CD14-positive monocyte (primary cell): ENCODE measurements at regions not wholly inside any gene's neighbourhood (a gene's known extent, or its start where the extent isn't known, plus 50 kb on each side); places are given as distances from the start of the nearest gene placed in this dataset.

ENCODE experiments used
- DNase-seq, 3 donors: peaks; one replicate each; pipeline ENCODE4 v3.0.0-alpha.2; 2011 to 2022
- H2AFZ ChIP-seq: 2 replicates; pipeline ENCODE4 v1.6.0; 2012; ENCODE audit warnings: mild to moderate bottlenecking, low read depth, low read length, inconsistent platforms; ENCODE audit not compliant: insufficient read depth, poor library complexity, severe bottlenecking
- H3K27ac ChIP-seq, 2 donors: 1 replicate in 1 of 2; 2 replicates in 1 of 2; pipeline ENCODE4 v1.5.1; 2012 to 2013; ENCODE audit warnings: low read length in 2 of 2, control low read depth in 1 of 2, inconsistent platforms in 1 of 2, low read depth in 1 of 2, mild to moderate bottlenecking in 1 of 2
- H3K27me3 ChIP-seq, 2 donors: one replicate each; pipeline versions ENCODE4 v1.6.0 to v1.6.1; 2011 to 2013; ENCODE audit warnings: low read length in 2 of 2; ENCODE audit not compliant: control insufficient read depth in 2 of 2, insufficient read depth in 2 of 2
- H3K36me3 ChIP-seq, 2 donors: replicated peaks in 1 of 2; 1 replicate in 1 of 2; 2 replicates in 1 of 2; pipeline versions ENCODE4 v1.5.1 to v1.6.1; 2012 to 2013; ENCODE audit warnings: low read length in 2 of 2, control low read depth in 1 of 2, inconsistent platforms in 1 of 2, mild to moderate bottlenecking in 1 of 2; ENCODE audit not compliant: insufficient read depth in 2 of 2, control insufficient read depth in 1 of 2
- H3K4me1 ChIP-seq, 2 donors: 1 replicate in 1 of 2; 2 replicates in 1 of 2; pipeline versions ENCODE4 v1.5.1 to v1.6.1; 2012 to 2013; ENCODE audit warnings: low read length in 2 of 2, control low read depth in 1 of 2, inconsistent platforms in 1 of 2, mild to moderate bottlenecking in 1 of 2, moderate library complexity in 1 of 2; ENCODE audit not compliant: insufficient read depth in 2 of 2, control insufficient read depth in 1 of 2
- H3K4me2 ChIP-seq: replicated peaks from 2 replicates; pipeline ENCODE3; 2012; ENCODE audit warnings: low read length, moderate library complexity, mild to moderate bottlenecking; ENCODE audit not compliant: poor library complexity, severe bottlenecking; ENCODE audit errors: extremely low read depth
- H3K4me3 ChIP-seq, 3 experiments: fragments of 200-600 bp in 1 of 3; sonication (generic) in 1 of 3; replicated peaks in 1 of 3; 1 replicate in 2 of 3; 2 replicates in 1 of 3; pipeline ENCODE4 v1.5.1; 2011 to 2013; ENCODE audit warnings: low read length in 3 of 3, mild to moderate bottlenecking in 3 of 3, control low read depth in 2 of 3, low read depth in 2 of 3, inconsistent platforms in 1 of 3, moderate library complexity in 1 of 3
- H3K79me2 ChIP-seq: 2 replicates; pipeline ENCODE4 v1.6.0; 2012; ENCODE audit warnings: mild to moderate bottlenecking, control low read depth, inconsistent platforms, low read length, moderate library complexity; ENCODE audit not compliant: insufficient read depth
- H3K9ac ChIP-seq: 2 replicates; pipeline ENCODE4 v1.6.0; 2017; ENCODE audit warnings: low read length, mild to moderate bottlenecking; ENCODE audit not compliant: insufficient read depth, poor library complexity, severe bottlenecking
- H3K9me3 ChIP-seq, 2 donors: replicated peaks in 1 of 2; 1 replicate in 1 of 2; 2 replicates in 1 of 2; pipeline versions ENCODE4 v1.5.1 to v1.6.1; 2012 to 2013; ENCODE audit warnings: low read length in 2 of 2, control low read depth in 1 of 2; ENCODE audit not compliant: control insufficient read depth in 1 of 2, insufficient read depth in 1 of 2
- H4K20me1 ChIP-seq: 2 replicates; pipeline ENCODE4 v1.6.0; 2012; ENCODE audit warnings: mild to moderate bottlenecking, low read length, control low read depth, moderate library complexity; ENCODE audit not compliant: insufficient read depth
- H3K27ac Mint-ChIP-seq, 7 donors: one replicate each; pipeline ENCODE4 v1.8.0; 2020; ENCODE audit warnings: mild to moderate bottlenecking in 7 of 7, mixed read lengths in 7 of 7, moderate library complexity in 6 of 7, inconsistent platforms in 2 of 7
- H3K27me3 Mint-ChIP-seq, 3 donors: one replicate each; pipeline ENCODE4 v1.8.0; 2021 to 2022; ENCODE audit warnings: low read depth in 3 of 3, mild to moderate bottlenecking in 3 of 3, mixed read lengths in 3 of 3, moderate library complexity in 3 of 3, inconsistent platforms in 1 of 3
- H3K36me3 Mint-ChIP-seq, 2 donors: one replicate each; pipeline ENCODE4 v1.8.0; 2020; ENCODE audit warnings: mixed read lengths in 2 of 2, inconsistent platforms in 1 of 2, mild to moderate bottlenecking in 1 of 2
- H3K4me1 Mint-ChIP-seq: one replicate; pipeline ENCODE4 v1.8.0; 2020; ENCODE audit warnings: mild to moderate bottlenecking, mixed read lengths
- H3K4me3 Mint-ChIP-seq, 2 donors: one replicate each; pipeline ENCODE4 v1.8.0; 2020; ENCODE audit warnings: mild to moderate bottlenecking in 2 of 2, mixed read lengths in 2 of 2, moderate library complexity in 1 of 2
- H3K9me3 Mint-ChIP-seq, 7 donors: one replicate each; pipeline ENCODE4 v1.8.0; 2020 to 2022; ENCODE audit warnings: mixed read lengths in 7 of 7, mild to moderate bottlenecking in 6 of 7, moderate library complexity in 6 of 7, inconsistent platforms in 2 of 7
- CTCF ChIP-seq: fragments of 200-600 bp; IDR thresholded peaks from one replicate; pipeline ENCODE4 v1.8.0; 2022; ENCODE audit warnings: antibody characterized with exemption, mild to moderate bottlenecking
- WGBS: methylation state at CpG from one replicate; pipeline ENCODE4 v1.1.5; 2013; ENCODE audit warnings: missing lambda C conversion rate; ENCODE audit not compliant: insufficient coverage; 5-methylcytosine and 5-hydroxymethylcytosine counted together
- intact Hi-C, 2 donors: fragments of 100-400 bp; cut with micrococcal nuclease; formaldehyde crosslinking; loops; one replicate each; pipeline versions ENCODE4 v1.15.0 to v1.15.1; 2023

GRCh38 chr14:80393766-80394165, 182.5 kb upstream of the DIO2 start:
- H3K9ac ChIP-seq, result no peak overlapping the region
- H3K36me3 ChIP-seq, result no peaks in the 10 kb centered on the region
- no CpG with 5 or more reads among the region's 1 CpG for WGBS
- H3K27me3 ChIP-seq, result no peaks in the 10 kb centered on the region
- no peaks in the 10 kb centered on the region for H3K79me2 ChIP-seq
- H2AFZ ChIP-seq, result no peak overlapping the region
- Mint-ChIP-seq H3K27me3 (no peaks in the 10 kb centered on the region), H3K27ac (no peak overlapping the region), H3K9me3 (peaks cover 0 to 3% (median 0%) of the 10 kb centered on the region in 7 donors), H3K4me3 (no peak overlapping the region), H3K36me3 (no peaks in the 10 kb centered on the region), H3K4me1 (no peaks in the 10 kb centered on the region)
- H4K20me1 ChIP-seq, result no peaks in the 10 kb centered on the region
- no peak for TF ChIP-seq CTCF
- no peak for DNase-seq
- H3K27ac ChIP-seq, result no peak overlapping the region
- no peak overlapping the region for H3K4me2 ChIP-seq
- intact Hi-C loops, result no loop called here
- no peak overlapping the region for H3K4me3 ChIP-seq
- no peaks in the 10 kb centered on the region for H3K9me3 ChIP-seq
- H3K4me1 ChIP-seq, result no peaks in the 10 kb centered on the region

- no peak for DNase-seq
- Histone ChIP-seq H3K27me3 (no peaks in the 10 kb centered on the region), H3K36me3 (no peaks in the 10 kb centered on the region), H3K9me3 (no peaks in the 10 kb centered on the region), H3K4me2 (no peak overlapping the region), H3K4me1 (no peaks in the 10 kb centered on the region), H3K4me3 (no peak overlapping the region), H4K20me1 (no peaks in the 10 kb centered on the region), H3K27ac (no peak overlapping the region), H2AFZ (no peak overlapping the region), H3K9ac (no peak overlapping the region), H3K79me2 (no peaks in the 10 kb centered on the region)
- no peaks in the 10 kb centered on the region for H3K27me3 Mint-ChIP-seq
- H3K9me3 Mint-ChIP-seq, result peaks cover 0 to 6% (median 0%) of the 10 kb centered on the region in 7 donors
- H3K4me3 Mint-ChIP-seq, result no peak overlapping the region
- no peaks in the 10 kb centered on the region for H3K4me1 Mint-ChIP-seq
- no peaks in the 10 kb centered on the region for H3K36me3 Mint-ChIP-seq
- no peak for TF ChIP-seq CTCF
- H3K27ac Mint-ChIP-seq, result no peak overlapping the region
- intact Hi-C loops, result no loop called here
- WGBS, result no CpG with 5 or more reads among the region's 1 CpG
Measured at GRCh38 chr14:80390906-80391305, 179.6 kb upstream of the DIO2 start.
